ENCODE measurements at regions not wholly inside any gene's neighbourhood (a gene's known extent, or its start where the extent isn't known, plus 50 kb on each side); places are given as distances from the start of the nearest gene placed in this dataset.

- in situ Hi-C loops (cut with MboI; ENCODE audit: low sequenced_read_pairs): loop anchor here (25.0 kb wide), 1 partner anchor 482 kb away; the partner anchor contains the start of gene AMZ1
- no TSS peak for BruUV-seq (replicated peaks)
- TF ChIP-seq CTCF (conservative IDR thresholded peaks at IDR 0.05; ENCODE audit: low read depth, low read length) (no peak), CEBPB (IDR thresholded peaks at IDR 0.05; ENCODE audit: low read depth, low read length) (no peak), SMC3 (IDR thresholded peaks at IDR 0.05; ENCODE audit: low read depth, low read length) (no peak), FOS (IDR thresholded peaks at IDR 0.05; ENCODE audit: low read depth, low read length) (no peak), NFE2L2 (IDR thresholded peaks at IDR 0.05; ENCODE audit: low read depth, low read length) (no peak), POLR2A (IDR thresholded peaks at IDR 0.05; ENCODE audit: low read depth, low read length) (no peak), RCOR1 (IDR thresholded peaks at IDR 0.05; ENCODE audit: insufficient replicate concordance, low read length) (no peak), BHLHE40 (IDR thresholded peaks at IDR 0.05; ENCODE audit: low read depth, low read length) (no peak), RAD21 (IDR thresholded peaks at IDR 0.05; ENCODE audit: low read length) (no peak), CHD1 (IDR thresholded peaks at IDR 0.05; ENCODE audit: low read depth, low read length) (no peak)
- TF ChIP-seq, protein P1, sequence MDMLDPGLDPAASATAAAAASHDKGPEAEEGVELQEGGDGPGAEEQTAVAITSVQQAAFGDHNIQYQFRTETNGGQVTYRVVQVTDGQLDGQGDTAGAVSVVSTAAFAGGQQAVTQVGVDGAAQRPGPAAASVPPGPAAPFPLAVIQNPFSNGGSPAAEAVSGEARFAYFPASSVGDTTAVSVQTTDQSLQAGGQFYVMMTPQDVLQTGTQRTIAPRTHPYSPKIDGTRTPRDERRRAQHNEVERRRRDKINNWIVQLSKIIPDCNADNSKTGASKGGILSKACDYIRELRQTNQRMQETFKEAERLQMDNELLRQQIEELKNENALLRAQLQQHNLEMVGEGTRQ (IDR thresholded peaks at IDR 0.05; ENCODE audit: low read depth, low read length): no peak
- TF ChIP-seq, protein P2, sequence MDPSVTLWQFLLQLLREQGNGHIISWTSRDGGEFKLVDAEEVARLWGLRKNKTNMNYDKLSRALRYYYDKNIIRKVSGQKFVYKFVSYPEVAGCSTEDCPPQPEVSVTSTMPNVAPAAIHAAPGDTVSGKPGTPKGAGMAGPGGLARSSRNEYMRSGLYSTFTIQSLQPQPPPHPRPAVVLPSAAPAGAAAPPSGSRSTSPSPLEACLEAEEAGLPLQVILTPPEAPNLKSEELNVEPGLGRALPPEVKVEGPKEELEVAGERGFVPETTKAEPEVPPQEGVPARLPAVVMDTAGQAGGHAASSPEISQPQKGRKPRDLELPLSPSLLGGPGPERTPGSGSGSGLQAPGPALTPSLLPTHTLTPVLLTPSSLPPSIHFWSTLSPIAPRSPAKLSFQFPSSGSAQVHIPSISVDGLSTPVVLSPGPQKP (IDR thresholded peaks at IDR 0.05; ENCODE audit: borderline replicate concordance, low read depth, low read length): no peak
- Histone ChIP-seq H2BK15ac (ENCODE audit: low read depth, low read length) (no peak overlapping the region), H2BK5ac (ENCODE audit: low read depth, low read length, poor library complexity, severe bottlenecking) (no peak overlapping the region), H3K27ac (ENCODE audit: insufficient read depth, low read length) (no peak overlapping the region), H3K4ac (ENCODE audit: low read depth, low read length) (no peak overlapping the region), H3K9me3 (ENCODE audit: control insufficient read depth, insufficient read depth, low read length) (no peaks in the 10 kb centered on the region), H2BK120ac (ENCODE audit: low read depth, low read length) (no peak overlapping the region), H4K8ac (ENCODE audit: low read depth in 2 of 2, low read length in 2 of 2) (no peak overlapping the region), H3K23ac (ENCODE audit: low read depth, low read length) (no peak overlapping the region), H2AK9ac (replicated peaks; ENCODE audit: low read depth, low read length, poor library complexity) (no peak overlapping the region), H3K4me1 (ENCODE audit: control insufficient read depth, insufficient read depth, low read length) (no peaks in the 10 kb centered on the region), H2AK5ac (ENCODE audit: low read depth, low read length) (no peak overlapping the region), H3K56ac (ENCODE audit: extremely low read depth, insufficient read depth, low read length) (no peak overlapping the region), H2BK20ac (ENCODE audit: low read depth, low read length) (no peak overlapping the region), H3K4me3 (ENCODE audit: insufficient read depth, low read depth, low read length) (no peak overlapping the region), H3K79me1 (ENCODE audit: low read depth in 1 of 2, low read length in 2 of 2) (no peaks in the 10 kb centered on the region), H3K14ac (replicated peaks; ENCODE audit: low read depth, low read length) (no peak overlapping the region), H3K18ac (ENCODE audit: low read depth, low read length) (no peak overlapping the region), H4K91ac (ENCODE audit: insufficient read depth, low read depth, low read length) (no peak overlapping the region), H3K9me1 (ENCODE audit: insufficient read depth, low read length) (no peaks in the 10 kb centered on the region), H2AFZ (replicated peaks; ENCODE audit: low read length, poor library complexity) (no peak overlapping the region), H3K36me3 (ENCODE audit: control insufficient read depth, insufficient read depth, low read length) (no peaks in the 10 kb centered on the region), H3K4me2 (ENCODE audit: low read depth, low read length) (no peak overlapping the region), H3K9ac (ENCODE audit: low read depth, low read length) (no peak overlapping the region), H4K20me1 (ENCODE audit: insufficient read depth, low read length) (no peaks in the 10 kb centered on the region), H4K5ac (ENCODE audit: low read depth, low read length) (no peak overlapping the region), H3K27me3 (ENCODE audit: control insufficient read depth, insufficient read depth, low read length) (peaks cover 4% of the 10 kb centered on the region; the same call in 1 of the 2 replicates)
- ChIA-PET CTCF (no interaction called here), POLR2A (ENCODE audit: unreplicated experiment) (no interaction called here)
- DNase-seq: no peak
- no peak for ATAC-seq (ENCODE audit: low read depth)
- intact Hi-C loops (cut with micrococcal nuclease): no loop called here
- 70% methylated on average over 2 of the region's 10 CpGs; no CpG with 5 or more reads in 1 of the 2 experiments for WGBS, 2 experiments (ENCODE audit: extremely low coverage in 2 of 2, insufficient read length in 1 of 2)
- dilution Hi-C loops (cut with HindIII; ENCODE audit: low sequenced_read_pairs, unreplicated experiment): no loop called here
Observed at GRCh38 chr7:3168869-3169268, 125.2 kb upstream of the CARD11 start.
